ENCODE measurements at regions not wholly inside any gene's neighbourhood (a gene's known extent, or its start where the extent isn't known, plus 50 kb on each side); places are given as distances from the start of the nearest gene placed in this dataset.

DNA sequence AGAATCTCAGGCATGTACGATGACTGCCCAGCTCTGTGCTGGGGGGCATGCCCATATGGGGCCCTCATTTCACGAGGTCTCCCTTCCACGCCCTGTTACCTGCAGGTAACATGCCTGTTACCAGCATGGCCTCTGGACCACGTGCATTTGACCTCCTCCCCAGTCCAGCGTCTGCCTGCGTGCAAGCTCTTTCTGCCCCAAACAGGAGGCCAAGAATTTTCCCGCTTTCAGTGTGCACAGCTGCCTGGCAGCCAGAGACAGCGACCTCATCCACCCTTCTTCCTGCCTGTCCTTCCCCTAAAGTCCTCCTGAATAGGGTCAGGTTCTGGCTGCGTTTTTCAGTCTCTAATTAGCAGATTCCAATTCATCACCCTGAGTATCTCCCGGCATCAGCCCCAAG, 306.5 kb upstream of the ZFHX3 start:
- no peak for DNase-seq (ENCODE audit: low spot score)

DNA sequence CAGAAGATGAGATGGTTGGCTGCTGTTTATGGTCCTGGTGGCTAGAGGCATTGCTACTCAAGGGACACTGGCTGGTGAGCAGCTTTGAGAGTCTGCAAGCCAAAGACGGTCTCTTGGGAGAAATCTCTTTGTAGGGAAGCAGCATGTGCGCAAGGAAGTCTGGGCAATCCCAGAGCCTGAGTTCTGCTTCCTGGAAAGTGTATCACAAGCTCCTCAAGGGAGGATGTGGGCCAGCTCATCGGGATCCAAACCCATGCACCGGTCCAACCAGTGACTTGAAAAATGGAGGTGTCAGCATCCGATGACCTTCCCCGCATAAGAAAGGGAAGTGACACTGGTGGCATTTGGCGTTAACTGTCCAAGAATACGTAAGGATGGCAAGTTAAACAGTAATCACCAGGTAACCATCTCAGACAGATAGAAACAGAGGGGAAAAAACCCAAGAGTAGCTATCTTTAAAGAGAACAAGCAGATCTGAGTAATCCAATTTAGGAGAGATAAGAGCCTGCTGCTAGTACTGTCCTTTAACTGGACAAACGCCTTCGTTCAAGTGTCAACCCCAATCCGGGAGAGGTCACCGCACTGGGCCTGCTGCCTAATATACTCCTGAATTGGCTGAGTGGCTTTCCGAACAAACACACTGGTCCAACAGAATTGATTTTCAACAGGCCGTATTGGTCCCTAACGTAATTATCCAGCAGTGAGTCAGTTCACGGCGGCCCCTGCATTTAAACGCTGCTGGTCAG, 303.0 kb upstream of the ZFHX3 start:
- no peak for DNase-seq (ENCODE audit: low spot score)

GRCh38 chr16:73347500-73348375, 299.8 kb upstream of the ZFHX3 start:
- no peak for DNase-seq (ENCODE audit: low spot score)

GRCh38 chr16:73339821-73340220, 291.9 kb upstream of the ZFHX3 start:
- DNase-seq (ENCODE audit: low spot score) = no peak

- no peak for DNase-seq (ENCODE audit: low spot score)
Observed at GRCh38 chr16:73337373-73338296, 289.7 kb upstream of the ZFHX3 start.

- no peak for DNase-seq (ENCODE audit: low spot score)
Observed at GRCh38 chr16:73329358-73330286, 281.7 kb upstream of the ZFHX3 start.

DNA sequence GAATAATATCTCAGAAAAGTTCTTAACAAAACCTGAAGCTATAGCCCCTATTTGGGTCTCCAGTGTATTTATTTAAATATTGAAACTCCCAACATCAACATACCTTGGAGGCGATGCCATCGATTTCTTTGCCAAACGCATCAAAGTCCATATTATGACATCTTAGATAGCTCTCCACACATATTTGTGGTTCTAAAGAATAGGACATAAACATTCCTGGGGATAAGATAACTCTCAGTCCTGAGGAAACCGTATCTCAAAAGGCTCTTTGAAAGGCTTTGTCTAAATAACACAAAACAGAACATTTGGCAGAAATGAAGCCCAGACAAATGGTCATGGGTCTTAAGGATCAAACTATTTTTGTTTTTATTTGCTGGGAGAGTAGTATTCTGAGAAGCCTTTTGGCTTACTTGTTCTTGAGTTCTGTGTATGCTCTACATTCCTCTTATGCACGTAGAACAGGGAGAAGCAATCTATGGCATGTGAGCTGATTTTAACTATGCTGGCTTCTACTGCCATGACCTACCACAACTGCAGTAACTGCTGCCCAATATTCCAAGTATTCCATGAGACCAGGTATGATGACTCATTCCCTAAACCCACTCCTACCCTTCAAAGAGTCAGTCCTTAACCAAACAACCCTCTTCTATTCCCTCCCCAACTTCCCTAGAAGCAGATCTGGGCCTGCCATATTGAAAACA, 279.0 kb upstream of the ZFHX3 start:
- DNase-seq (ENCODE audit: low spot score) = no peak

- DNase-seq (ENCODE audit: low spot score) = no peak
Observed at GRCh38 chr16:73326221-73326620, 278.3 kb upstream of the ZFHX3 start.

DNA sequence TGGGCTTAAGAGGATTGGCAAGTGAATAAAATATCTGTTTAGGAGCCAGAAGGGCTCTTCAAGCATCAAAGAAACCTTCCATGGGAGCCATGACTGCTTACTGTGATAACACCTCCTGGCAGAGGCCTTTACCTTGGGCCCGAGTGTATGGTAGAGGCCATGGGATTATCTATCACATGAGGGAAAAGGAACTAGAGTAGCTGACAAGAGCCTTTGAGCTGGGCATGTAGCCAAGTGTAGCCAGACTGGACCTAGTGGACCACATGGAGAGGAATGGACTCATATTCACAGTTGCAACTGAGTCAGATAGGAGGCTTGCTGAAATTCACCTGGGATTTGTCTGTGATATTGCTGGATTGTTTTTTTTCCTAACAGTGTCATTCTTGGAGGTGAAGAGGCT, 276.0 kb upstream of the ZFHX3 start:
- no peak for DNase-seq (ENCODE audit: low spot score)

DNA sequence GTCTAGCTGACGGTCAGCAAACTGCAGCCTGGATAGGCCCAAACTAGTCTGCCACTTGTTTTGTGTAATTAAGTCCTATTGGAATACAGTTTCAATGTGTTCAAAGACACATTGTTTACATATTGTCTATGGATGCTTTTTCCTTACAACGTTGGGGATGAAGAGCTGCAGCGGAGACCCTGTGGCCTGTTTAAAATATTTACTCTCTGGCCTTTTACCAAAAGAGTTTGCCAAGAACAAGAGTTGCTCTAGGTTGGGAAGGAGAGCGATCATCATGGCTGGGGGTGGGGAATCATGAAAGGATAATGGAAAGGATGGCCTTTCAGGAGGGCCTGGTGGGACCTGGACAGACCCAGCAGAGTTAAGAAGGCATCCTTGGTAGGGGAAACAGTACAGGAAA, 274.9 kb upstream of the ZFHX3 start:
- no peak for DNase-seq (ENCODE audit: low spot score)

GRCh38 chr16:73321853-73322252, 273.9 kb upstream of the ZFHX3 start:
- no peak for DNase-seq (ENCODE audit: low spot score)

GRCh38 chr16:73319737-73320136, 271.8 kb upstream of the ZFHX3 start:
- no peak for DNase-seq (ENCODE audit: low spot score)

GRCh38 chr16:73319261-73319660, 271.3 kb upstream of the ZFHX3 start:
- no peak for DNase-seq (ENCODE audit: low spot score)

GRCh38 chr16:73317321-73317857, 269.5 kb upstream of the ZFHX3 start:
- no peak for DNase-seq (ENCODE audit: low spot score)

GRCh38 chr16:73315645-73316044, 267.7 kb upstream of the ZFHX3 start:
- DNase-seq (ENCODE audit: low spot score) = no peak

- DNase-seq (ENCODE audit: low spot score) = no peak
Observed at GRCh38 chr16:73313950-73314349, 266.0 kb upstream of the ZFHX3 start.

GRCh38 chr16:73311857-73312723, 264.2 kb upstream of the ZFHX3 start:
- DNase-seq (ENCODE audit: low spot score) = no peak

DNA sequence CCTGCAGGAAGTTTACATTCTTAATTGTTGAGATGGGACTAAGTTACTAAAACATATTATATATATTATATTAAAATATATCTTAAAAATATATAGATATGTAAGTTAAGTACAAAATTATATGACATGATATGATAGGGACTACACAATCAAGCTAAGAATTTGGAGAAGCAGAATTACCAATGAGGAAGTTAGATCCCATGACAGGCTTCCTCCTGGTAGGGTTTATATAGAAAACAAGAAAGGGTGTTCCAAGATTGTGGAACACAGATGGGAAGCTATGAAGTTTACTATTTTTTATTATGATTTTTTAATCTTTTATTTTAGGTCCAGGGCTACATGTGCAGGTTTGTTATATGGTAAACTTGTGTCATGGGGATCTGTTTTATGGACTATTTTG, 260.8 kb upstream of the ZFHX3 start:
- no peak for DNase-seq (ENCODE audit: low spot score)

- DNase-seq (ENCODE audit: low spot score) = no peak
Observed at GRCh38 chr16:73306901-73307413, 259.0 kb upstream of the ZFHX3 start.
